ENCODE measurements at regions not wholly inside any gene's neighbourhood (a gene's known extent, or its start where the extent isn't known, plus 50 kb on each side); places are given as distances from the start of the nearest gene placed in this dataset.
"Not testable (repeated sequence)": the region's sequence is repeated elsewhere in the genome, so short reads cannot be mapped to it uniquely, and the experiment has no call there.

DNA sequence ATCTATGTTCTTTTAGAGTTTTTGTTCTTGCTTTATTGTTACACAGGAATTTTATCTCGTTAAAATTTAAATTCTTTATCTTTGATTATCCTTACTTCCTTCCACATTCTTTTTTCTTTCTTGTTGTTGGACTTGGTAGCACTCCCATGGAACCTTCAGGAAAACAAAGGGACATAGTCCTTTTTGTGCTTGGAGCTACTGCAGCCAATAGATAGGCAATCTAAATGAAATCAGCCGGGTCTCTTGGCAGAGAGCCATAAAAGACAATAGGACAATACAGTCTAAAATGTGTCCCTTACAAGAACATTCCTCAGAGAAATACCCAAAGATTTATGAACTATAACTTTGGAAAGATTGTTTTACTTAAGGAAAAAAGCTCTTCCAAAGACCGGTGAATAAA is 548.1 kb upstream of the C9orf72 start:
- no peak for DNase-seq

DNA sequence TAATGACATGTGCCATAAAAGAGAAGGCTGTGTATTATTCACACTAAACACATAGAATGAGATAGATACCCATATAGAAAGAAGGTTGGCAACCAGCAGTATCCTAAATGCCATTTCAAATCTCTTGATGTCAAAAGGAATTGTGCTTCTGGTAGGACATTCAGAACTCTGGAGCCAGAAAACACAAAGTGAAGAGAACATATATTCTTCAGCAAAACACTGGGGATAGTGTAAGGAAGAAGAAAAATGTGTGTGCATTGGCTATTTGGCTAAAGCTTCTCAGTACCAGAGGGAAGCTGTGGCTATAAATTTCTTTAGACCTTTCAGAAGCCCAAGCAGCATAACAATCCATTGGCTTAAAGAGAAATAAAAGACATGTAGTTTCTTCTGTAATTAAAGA is 551.6 kb upstream of the C9orf72 start:
- DNase-seq, result no peak

DNA sequence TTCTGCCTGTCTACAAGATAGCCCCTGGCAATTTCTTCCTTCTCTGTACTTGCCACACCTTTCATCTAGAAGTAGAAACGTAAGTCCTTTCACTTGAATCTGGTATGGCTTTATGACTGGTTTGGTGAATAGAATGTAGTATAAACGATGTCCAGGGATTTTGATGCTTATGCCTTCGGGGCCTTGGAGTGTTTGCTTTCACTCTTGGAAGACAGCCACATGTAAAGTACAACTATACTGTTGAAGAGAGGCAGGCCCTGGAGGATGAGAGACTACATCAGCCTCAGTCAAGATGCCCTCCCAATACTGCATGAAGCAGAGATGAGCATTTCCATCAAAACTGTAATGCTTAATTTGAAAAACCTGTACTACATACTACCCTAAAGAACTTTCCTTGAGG is 553.8 kb upstream of the C9orf72 start:
- DNase-seq, result no peak

DNA sequence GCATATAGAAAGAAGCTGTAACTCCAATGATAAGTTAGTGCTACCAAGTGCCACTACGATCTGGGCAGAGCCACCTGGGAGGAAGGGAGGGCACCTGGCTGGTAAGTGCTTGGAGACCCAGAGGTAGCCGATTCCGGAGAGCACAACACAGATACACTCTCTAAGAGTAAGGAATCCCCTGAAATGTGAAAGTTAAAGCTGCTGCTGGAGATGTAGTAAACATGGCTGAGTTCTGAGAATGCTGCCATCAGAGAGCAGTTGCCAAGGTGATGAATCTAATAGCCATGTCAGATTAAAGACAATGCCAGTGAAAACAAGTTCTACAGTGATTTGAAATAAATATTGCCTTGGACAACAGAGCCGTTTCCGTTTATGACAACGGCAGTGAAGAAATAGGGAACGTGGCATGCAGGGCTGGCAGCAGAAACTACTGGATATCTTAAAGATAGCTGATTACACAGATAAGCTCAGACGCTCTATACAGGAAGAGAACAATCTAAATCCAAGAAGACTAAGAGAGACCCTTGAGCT is 561.2 kb upstream of the C9orf72 start:
- DNase-seq, result no peak

DNA sequence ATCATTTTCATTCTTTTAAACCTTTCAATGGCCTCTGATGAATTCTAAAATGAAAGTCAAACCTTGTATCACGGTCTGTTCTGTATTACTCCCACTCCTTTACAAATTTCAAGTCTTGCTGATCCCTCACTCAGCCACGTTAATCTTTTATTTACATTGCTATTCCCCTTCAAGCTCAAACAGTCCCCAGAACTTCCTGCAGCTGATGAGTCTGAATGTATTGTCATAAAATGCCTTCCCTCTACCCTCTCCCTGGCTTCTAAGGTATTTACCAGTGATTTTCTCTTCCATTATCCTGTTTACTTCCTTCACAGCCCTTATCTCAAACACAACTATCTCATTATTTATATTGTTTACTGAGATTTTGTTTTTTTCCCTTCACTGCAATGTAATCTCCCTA is 562.3 kb upstream of the C9orf72 start:
- DNase-seq, result no peak

DNA sequence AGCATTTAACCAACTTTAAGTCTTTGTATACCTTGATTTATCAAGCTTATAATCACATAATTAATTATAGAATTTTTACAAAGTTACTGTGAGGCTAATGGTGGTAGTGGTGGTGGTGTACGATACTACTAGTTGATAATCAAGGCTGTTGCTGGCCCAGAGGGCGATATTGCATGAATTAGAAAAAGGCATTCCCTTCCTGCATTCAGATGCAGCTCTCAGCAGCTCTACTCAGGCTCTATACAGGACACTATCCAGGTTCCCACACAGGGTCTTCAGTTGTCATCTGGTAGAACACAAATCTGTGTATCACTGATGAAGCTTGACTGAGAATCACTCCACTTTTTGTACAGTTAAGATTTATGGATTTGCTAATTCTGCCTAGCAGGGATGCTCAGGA is 562.8 kb upstream of the C9orf72 start:
- DNase-seq, result no peak

DNA sequence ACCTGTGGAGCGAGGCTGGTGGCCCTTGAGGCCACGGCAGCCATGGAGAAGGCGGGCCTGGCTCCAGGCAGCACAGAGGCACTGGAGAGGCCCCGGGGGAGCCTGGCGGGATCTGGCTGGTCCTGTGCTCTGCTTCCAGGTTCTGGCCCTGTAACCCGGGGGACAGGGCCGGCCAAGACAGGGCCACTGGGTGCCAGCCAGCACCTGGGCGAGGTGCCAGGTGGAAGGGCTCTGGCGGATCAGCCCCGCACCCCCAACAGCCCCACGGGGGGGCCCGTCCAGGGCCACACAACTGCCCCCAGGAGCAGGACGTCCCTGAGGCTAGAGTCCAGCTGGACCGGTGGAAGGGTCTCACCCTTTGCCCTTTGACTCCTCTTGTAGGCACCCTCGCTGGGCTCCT is 574.1 kb upstream of the C9orf72 start:
- DNase-seq, result not testable (repeated sequence)

DNA sequence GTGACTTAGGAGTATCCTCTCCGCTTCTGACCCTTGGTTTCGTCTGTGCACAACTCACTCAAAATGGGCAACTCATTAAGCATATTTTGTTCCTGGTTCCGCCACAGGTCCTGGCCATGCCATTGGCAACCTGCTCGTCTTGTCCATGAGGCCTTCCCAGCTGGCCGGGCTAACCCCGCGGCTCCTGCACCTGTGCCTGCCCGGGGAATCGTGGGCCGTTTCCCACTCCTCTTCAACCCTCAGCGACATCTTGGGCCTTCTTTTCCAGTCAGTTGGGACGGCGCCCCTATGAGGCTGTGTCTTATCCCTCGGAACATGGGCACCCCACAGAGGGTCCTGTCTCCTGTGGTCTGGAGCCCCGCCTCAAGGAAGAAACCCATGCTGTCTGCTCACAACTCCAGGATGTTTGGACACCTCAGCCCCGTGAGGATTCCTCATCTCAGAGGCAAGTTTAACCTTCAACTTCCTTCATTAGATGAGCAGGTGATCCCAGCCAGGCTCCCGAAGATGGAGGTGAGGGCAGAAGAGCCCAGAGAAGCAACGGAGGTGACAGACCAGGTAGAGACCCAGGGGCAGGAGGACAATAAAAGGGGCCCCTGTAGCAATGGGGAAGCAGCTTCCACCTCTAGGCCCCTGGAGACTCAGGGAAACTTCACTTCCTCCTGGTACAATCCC is 574.8 kb upstream of the C9orf72 start:
- DNase-seq, result not testable (repeated sequence)

DNA sequence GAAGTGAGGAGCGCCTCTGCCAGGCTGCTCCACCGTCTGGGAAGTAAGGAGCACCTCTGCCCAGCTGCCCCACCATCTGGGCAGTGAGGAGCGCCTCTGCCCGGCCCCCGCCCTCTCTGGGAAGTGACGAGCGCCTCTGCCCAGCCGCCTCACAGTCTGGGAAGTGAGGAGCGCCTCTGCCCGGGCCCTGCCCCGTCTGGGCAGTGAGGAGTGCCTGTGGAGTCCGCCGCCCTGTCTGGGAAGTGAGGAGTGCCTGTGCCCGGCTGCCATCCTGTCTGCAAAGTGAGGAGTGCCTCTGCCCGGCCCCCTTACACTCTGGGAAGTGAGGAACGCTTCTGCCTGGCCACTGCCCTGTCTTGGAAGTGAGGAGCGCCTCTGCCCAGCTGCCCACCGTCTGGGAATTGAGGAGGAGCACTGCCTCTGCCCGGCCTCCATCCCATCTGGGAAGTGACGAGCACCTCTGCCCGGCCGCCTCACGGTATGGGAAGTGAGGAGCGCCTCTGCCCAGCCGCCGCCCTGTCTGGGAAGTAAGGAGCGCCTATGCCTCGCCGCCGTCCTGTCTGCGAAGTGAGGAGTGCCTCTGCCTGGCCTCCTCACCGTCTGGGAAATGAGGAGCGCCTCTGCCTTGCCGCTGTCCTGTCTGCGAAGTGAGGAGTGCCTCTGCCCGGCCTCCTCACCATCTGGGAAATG is 576.2 kb upstream of the C9orf72 start:
- DNase-seq, result not testable (repeated sequence)

DNA sequence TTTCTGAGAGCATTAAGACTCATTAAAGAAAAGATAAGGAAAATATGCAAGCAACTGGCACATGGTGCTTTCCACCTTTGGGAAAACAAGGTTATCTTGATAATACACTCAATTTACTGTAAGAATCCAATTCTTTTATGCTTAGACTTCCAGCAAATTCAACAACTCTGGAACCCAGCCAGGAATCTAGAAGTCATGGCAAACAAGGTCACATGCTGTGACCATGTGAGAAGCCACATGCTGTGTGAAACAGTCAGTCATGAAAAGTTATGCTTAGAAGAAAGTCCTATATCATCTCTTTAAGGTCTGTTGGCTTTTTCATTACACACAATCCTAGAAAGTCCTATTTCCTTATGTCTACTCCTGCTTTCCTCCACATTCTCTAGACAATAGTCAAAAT is 581.8 kb upstream of the C9orf72 start:
- DNase-seq, result no peak

DNA sequence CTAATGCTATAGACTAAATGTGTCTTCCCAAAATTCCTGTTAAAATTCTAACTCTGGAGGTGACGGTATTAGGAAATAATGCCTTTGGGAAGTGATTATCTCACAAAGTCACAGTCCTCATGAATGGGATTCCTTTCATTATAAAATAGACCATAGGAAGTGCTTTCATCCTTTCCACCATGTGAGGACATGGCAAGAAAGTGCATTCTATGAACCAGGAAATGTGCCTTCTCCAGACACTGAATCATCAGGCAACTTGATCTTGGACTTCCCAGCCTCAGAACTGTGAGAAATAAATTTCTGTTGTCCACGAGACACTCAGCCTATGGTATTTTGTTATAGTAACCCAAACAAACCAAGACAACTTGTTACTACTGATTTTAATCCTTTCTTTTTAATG is 582.4 kb upstream of the C9orf72 start:
- DNase-seq, result no peak

DNA sequence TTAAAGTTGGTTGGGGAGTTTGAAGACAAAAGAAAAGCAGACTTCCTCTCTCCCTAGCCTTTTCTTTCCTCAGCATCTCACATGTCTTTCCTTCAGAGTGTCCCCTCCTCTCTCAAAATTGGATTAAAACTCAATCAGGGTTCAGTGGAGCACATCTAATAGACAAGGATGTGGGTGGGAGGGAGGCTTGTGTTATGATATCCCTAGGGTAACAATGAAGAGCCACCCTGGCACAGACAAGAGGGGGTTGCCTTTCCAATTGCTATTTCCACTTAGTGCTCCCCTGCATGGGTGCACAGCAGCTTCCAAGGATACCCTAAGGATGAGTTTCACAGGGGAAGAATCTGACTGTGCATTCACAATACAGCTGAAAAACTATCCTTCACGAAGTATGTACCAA is 585.2 kb upstream of the C9orf72 start:
- DNase-seq, result no peak

DNA sequence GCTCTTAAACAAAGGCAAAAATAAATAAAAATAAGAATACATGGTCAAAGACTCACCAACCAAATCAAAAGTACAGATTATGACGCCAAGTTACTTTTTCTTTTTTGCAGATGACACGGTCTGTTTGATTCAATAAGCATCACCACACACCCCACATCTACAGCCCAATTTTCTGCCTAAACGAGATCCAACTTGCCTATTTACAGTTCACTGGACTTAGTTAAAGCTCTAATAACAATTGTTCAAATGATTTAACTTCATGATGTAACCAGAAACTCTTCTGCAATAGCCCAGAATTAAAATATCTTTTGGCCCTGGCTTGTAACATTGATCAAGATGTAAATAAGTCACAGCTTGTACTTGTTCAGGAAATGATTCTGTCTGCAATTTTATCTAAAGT is 590.3 kb upstream of the C9orf72 start:
- DNase-seq, result no peak

DNA sequence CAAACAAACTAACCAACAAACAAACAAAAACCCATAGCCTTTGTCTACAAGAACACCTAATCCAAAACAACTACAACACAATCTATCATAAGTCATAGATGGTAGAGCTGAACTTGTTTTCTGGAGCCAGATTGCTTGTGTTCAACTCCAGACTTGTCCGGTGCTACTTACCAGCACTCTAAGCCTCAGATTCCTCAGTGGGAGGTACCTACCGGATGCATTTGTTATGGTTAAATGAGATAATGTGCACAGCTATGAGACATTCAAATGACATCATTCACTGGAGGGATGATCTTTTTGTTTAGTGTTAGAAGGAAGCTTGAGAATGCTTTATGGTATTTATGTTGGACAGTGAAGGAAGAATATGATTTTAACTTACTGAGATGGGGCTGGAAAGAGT is 592.9 kb upstream of the C9orf72 start:
- DNase-seq, result no peak

DNA sequence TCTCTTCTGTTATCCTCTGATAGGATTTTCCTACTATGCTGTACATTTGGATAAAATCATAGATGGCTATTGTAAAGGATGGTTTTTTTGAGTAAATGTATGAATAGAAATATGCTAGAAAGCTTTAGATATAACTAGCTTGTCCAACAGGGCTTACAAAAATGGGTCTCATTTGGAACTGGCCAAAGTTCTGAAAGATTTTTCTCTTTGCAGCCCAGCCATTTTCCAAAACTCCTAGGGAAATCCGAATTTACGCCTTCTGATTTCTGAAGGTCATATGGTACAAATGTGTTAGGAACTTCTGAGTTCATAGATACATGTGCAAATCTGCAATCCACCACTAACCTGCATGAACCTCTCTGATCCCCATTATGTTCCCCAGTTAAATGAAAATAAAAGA is 603.9 kb upstream of the C9orf72 start:
- no peak for DNase-seq

DNA sequence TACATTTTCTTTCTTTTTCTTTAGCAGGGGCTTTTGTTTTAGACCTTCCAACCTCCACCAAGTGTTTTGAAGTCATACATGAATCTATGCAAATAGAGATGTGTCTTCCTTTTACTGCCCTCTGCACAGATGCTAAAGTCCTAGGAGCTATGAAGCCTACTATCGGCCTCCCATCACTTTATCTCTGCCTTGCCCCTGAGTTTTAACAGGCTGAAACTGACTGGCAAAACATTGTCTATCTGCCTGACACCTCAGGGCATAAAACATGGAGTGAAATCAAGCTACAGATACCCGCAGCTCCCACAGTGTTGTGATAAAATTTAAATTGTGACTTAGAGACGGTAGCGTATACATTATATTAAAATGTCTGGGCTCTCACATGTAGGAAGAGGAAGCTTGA is 604.6 kb upstream of the C9orf72 start:
- no peak for DNase-seq

DNA sequence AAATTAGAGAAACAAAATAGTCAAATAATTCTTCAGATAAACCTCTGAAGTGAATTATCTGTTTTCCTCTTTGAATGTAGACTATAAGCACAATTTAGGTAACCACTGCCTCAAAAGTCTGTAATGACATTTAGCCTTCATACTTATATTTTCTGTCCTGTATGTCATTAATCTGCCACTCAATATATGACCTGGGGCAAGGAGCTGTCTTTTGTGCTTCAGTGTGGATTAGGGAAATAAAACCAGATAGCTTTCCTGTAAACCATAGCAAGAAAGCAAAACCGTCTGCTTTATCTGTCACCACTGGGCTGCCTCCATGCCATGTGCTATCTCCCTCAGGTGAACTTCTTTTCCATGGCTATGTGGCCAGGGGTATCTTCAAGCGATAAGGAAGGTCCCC is 606.6 kb upstream of the C9orf72 start:
- no peak for DNase-seq

DNA sequence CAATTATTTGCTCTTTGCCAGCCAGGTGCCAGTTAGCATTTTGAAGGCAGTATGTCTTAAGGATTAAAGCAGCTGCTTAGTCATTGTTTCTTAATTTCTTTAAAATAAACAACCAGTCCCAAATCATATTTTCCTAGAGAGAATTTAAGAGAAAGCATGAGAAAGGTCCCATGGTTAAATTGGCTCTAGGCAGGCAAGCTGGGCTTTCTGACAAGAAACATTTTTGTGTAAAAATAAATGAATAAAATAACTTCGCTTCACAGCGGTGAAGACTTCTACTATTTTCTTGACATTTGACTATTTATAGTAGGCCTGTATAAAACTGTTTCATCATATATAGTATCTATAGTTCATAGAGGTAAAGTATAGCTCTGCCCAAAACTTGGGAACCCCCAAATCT is 617.7 kb upstream of the C9orf72 start:
- DNase-seq, result no peak

DNA sequence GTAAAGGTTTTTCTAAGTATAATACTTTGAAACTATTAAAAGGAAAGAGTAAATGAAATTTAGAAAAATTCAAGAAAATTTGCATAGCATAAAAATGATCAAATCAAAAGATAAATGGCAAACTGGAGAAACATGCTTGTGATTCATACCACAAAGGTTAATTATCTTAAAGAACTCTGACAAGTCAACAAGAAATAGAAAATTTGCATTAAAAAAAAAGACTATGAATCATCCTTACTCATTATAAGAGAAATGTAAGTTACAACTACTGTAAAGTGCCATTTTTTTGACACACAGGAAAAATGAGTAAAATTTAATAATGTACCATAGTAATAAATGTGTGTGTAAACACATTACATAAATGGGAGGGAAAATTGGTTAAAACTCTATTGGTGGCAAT is 624.4 kb upstream of the C9orf72 start:
- DNase-seq, result no peak

DNA sequence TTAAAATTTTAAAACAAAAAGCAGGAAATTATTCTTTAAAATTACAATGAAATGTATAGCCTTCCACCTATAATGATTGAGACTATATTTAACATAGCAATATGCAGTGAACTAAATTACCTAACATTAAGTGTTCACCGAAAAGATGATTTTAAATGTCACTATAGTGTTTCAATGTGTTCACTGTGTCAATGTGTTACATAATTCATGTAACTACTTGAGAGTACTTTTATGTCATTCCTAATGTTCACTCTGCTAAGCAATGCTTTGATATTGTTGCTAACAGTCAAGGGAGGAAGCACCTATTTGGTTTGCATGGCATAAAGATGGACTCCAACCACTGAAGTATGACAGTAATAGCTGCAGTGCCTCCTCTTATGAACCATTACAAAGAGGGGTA is 629.8 kb upstream of the C9orf72 start:
- DNase-seq, result no peak

DNA sequence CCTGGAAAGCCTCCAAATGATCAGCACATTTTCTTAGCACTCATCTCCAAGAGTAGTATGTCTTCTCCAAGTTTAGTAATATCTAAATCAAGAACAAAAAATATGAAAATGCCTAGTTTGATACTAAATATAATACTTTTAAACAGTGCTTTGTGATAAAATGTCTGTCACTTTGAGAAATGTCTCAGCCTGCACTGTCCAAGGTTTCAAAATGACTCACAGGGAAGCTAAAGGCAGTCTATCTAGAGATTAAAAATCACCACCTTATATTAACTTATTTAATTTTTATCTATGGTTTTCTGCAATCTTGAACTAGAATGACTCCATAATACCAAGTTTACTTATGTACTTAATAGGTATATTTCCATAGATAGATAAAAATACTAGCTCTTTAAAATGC is 633.0 kb upstream of the C9orf72 start:
- no peak for DNase-seq

DNA sequence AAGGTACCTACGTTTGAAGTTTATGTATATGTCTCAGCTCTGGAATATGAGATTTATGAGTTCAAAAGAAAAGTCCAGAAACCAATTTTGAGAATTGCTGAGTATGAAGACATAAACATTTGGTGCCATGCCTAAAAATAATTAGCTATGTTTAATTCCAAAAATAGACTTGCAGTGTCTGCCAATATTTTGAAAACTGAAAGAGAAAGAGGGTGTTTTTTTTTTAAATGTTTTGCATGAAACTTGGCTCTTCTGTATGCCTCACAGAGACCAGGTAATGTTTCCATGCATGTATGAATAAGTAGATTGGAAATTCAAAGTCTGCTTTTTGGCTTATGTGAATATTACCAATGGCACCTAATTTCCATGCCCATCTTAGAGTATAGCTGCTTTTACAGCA is 634.4 kb upstream of the C9orf72 start:
- no peak for DNase-seq

DNA sequence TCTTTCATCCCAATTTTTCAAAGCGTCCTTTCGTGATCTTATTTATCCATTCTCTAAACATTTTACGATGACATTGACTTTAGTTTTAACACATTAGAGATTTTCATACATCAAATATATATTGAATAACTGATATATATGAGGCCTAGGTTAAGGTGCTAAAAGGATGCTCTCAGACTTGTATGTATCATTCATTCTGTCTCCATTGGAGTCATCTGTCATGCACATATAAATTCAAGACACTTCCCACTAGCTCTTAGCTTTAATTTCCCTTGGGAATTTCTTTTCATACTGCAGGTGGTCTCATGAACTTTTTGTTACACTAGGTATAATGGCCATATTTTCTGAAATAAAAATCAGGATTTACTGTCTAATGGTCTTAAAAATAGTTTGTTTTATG is 635.8 kb upstream of the C9orf72 start:
- no peak for DNase-seq

DNA sequence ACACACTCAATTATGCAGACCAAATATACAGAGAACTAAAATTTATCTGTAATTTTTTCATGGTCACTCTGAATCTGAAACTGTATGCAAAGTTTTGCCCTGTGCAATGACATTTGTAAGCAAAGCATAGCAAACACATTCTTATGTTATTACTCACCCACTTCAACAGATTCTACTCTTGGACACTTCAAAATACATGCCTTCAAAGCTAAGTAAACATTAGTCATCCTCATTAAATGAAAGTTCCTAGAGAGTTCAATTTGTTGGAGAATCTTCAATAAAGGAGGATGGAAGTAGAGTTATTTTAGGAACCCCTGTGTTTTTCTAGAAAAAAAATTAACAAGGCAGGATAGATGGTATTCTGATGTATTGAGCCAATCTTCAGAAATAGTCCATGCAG is 639.7 kb upstream of the C9orf72 start:
- DNase-seq, result no peak

All from activated CD4-positive, CD25-positive, alpha-beta regulatory T cell treated with anti-CD3 and anti-CD28 coated beads, Interleukin-2, amount 50 U/mL, for 72 hours (primary cell).